ENCODE measurements at regions not wholly inside any gene's neighbourhood (a gene's known extent, or its start where the extent isn't known, plus 50 kb on each side); places are given as distances from the start of the nearest gene placed in this dataset.

- no peak overlapping the region for H3K4me2 ChIP-seq (ENCODE audit: insufficient read depth, low read length)
- H3K4me3 ChIP-seq (ENCODE audit: low read depth in 1 of 2, low read length in 2 of 2): no peak overlapping the region
- H3K79me2 ChIP-seq (ENCODE audit: insufficient read depth, low read length): no peaks in the 10 kb centered on the region
- peak overlapping the region; percentile 62 for H3K27ac ChIP-seq (ENCODE audit: low read length)
- no peaks in the 10 kb centered on the region for H3K36me3 ChIP-seq (ENCODE audit: insufficient read depth, low read length)
- ATAC-seq (ENCODE audit: insufficient read depth, low read depth) (no peak), DNase-seq (no peak)
- no peaks in the 10 kb centered on the region for H3K9me3 ChIP-seq (ENCODE audit: insufficient read depth, low read length, severe bottlenecking)
- H4K20me1 ChIP-seq (ENCODE audit: insufficient read depth, low read length): no peaks in the 10 kb centered on the region
- H3K4me1 ChIP-seq (ENCODE audit: insufficient read depth, low read length): peaks cover 26% of the 10 kb centered on the region
- no peak for TF ChIP-seq CTCF (IDR thresholded peaks at IDR 0.05; ENCODE audit: borderline replicate concordance, extremely low read depth, low read length, poor library complexity, severe bottlenecking)
- TF ChIP-seq EZH2 (IDR thresholded peaks at IDR 0.05; ENCODE audit: borderline replicate concordance, low read depth, low read length, severe bottlenecking): no peak
- H3K27me3 ChIP-seq (ENCODE audit: insufficient read depth, low read length, poor library complexity): no peaks in the 10 kb centered on the region
- peak overlapping the region; percentile 24 for H3K9ac ChIP-seq (ENCODE audit: low read depth, low read length)
- no peak overlapping the region for H2AFZ ChIP-seq (ENCODE audit: low read depth, low read length)
Measured at GRCh38 chr9:136606687-136607333, 55.9 kb upstream of the EGFL7 start.

- H3K79me2 ChIP-seq (ENCODE audit: insufficient read depth, low read length): no peaks in the 10 kb centered on the region
- peaks cover 31% of the 10 kb centered on the region for H3K4me1 ChIP-seq (ENCODE audit: insufficient read depth, low read length)
- H3K4me2 ChIP-seq (ENCODE audit: insufficient read depth, low read length): no peak overlapping the region
- DNase-seq: no peak
- H3K9ac ChIP-seq (ENCODE audit: low read depth, low read length): 0 out of 2 replicates have a peak overlapping the region, but pooled peaks have one; percentile 24
- no peaks in the 10 kb centered on the region for H4K20me1 ChIP-seq (ENCODE audit: insufficient read depth, low read length)
- no peak overlapping the region for H2AFZ ChIP-seq (ENCODE audit: low read depth, low read length)
- H3K4me3 ChIP-seq (ENCODE audit: low read depth in 1 of 2, low read length in 2 of 2): no peak overlapping the region
- ATAC-seq (ENCODE audit: insufficient read depth, low read depth): no peak
- peak overlapping the region; percentile 62 for H3K27ac ChIP-seq (ENCODE audit: low read length)
- H3K36me3 ChIP-seq (ENCODE audit: insufficient read depth, low read length): no peaks in the 10 kb centered on the region
- no peaks in the 10 kb centered on the region for H3K9me3 ChIP-seq (ENCODE audit: insufficient read depth, low read length, severe bottlenecking)
- TF ChIP-seq EZH2 (IDR thresholded peaks at IDR 0.05; ENCODE audit: borderline replicate concordance, low read depth, low read length, severe bottlenecking) (no peak), CTCF (IDR thresholded peaks at IDR 0.05; ENCODE audit: borderline replicate concordance, extremely low read depth, low read length, poor library complexity, severe bottlenecking) (no peak)
- no peaks in the 10 kb centered on the region for H3K27me3 ChIP-seq (ENCODE audit: insufficient read depth, low read length, poor library complexity)
Measured at GRCh38 chr9:136605988-136606660, 56.6 kb upstream of the EGFL7 start.

- no peaks in the 10 kb centered on the region for H4K20me1 ChIP-seq (ENCODE audit: insufficient read depth, low read length)
- no peaks in the 10 kb centered on the region for H3K27me3 ChIP-seq (ENCODE audit: insufficient read depth, low read length, poor library complexity)
- H3K4me3 ChIP-seq (ENCODE audit: low read depth in 1 of 2, low read length in 2 of 2): no peak overlapping the region
- TF ChIP-seq CTCF (IDR thresholded peaks at IDR 0.05; ENCODE audit: borderline replicate concordance, extremely low read depth, low read length, poor library complexity, severe bottlenecking) (no peak), EZH2 (IDR thresholded peaks at IDR 0.05; ENCODE audit: borderline replicate concordance, low read depth, low read length, severe bottlenecking) (no peak)
- no peaks in the 10 kb centered on the region for H3K9me3 ChIP-seq (ENCODE audit: insufficient read depth, low read length, severe bottlenecking)
- DNase-seq (no peak), ATAC-seq (ENCODE audit: insufficient read depth, low read depth) (no peak)
- H3K79me2 ChIP-seq (ENCODE audit: insufficient read depth, low read length): peaks cover 5% of the 10 kb centered on the region; the same call in 1 of the 2 replicates
- H3K36me3 ChIP-seq (ENCODE audit: insufficient read depth, low read length): no peaks in the 10 kb centered on the region
- H3K27ac ChIP-seq (ENCODE audit: low read length): peak overlapping the region; percentile 31
- peaks cover 40% of the 10 kb centered on the region for H3K4me1 ChIP-seq (ENCODE audit: insufficient read depth, low read length)
- no peak overlapping the region for H3K4me2 ChIP-seq (ENCODE audit: insufficient read depth, low read length)
- no peak overlapping the region for H3K9ac ChIP-seq (ENCODE audit: low read depth, low read length)
- H2AFZ ChIP-seq (ENCODE audit: low read depth, low read length): no peak overlapping the region
Measured at GRCh38 chr9:136604823-136605525, 57.7 kb upstream of the EGFL7 start.
